ENCODE measurements at regions not wholly inside any gene's neighbourhood (a gene's known extent, or its start where the extent isn't known, plus 50 kb on each side); places are given as distances from the start of the nearest gene placed in this dataset.

GRCh38 chr17:5815396-5815795, 231.1 kb upstream of the NLRP1 start:
- no peaks in the 10 kb centered on the region for H3K27me3 ChIP-seq (replicated peaks)
- no peak overlapping the region for H3K4me3 ChIP-seq
- 0 out of 2 replicates have a peak, but pooled peaks cover under 1% of the 10 kb centered on the region for H3K9me3 ChIP-seq (replicated peaks)
- H3K4me1 ChIP-seq (replicated peaks): no peaks in the 10 kb centered on the region
- DNase-seq (ENCODE audit: low read depth in 1 of 2, low spot score in 2 of 2): peak in 1 of 2 experiments; percentile 23
- no peaks in the 10 kb centered on the region for H3K36me3 ChIP-seq
- no peak overlapping the region for H3K27ac ChIP-seq

GRCh38 chr17:5816491-5817070, 232.3 kb upstream of the NLRP1 start:
- H3K27ac ChIP-seq: no peak overlapping the region

GRCh38 chr17:5817475-5818395, 233.4 kb upstream of the NLRP1 start:
- no peaks in the 10 kb centered on the region for H3K27me3 ChIP-seq (replicated peaks)
- H3K27ac ChIP-seq: no peak overlapping the region
- no peaks in the 10 kb centered on the region for H3K36me3 ChIP-seq
- peaks cover 8% of the 10 kb centered on the region; the same call in 1 of the 2 replicates for H3K4me1 ChIP-seq (replicated peaks)
- H3K9me3 ChIP-seq (replicated peaks): no peaks in the 10 kb centered on the region
- DNase-seq (ENCODE audit: low read depth in 1 of 2, low spot score in 2 of 2): peak in 1 of 2 experiments; percentile 16
- no peak overlapping the region for H3K4me3 ChIP-seq

More at GRCh38 chr17:5816491-5817070, 232.3 kb upstream of the NLRP1 start:
- DNase-seq (ENCODE audit: low read depth in 1 of 2, low spot score in 2 of 2): peak in 1 of 2 experiments; percentile 19
- Histone ChIP-seq H3K36me3 (no peaks in the 10 kb centered on the region), H3K4me3 (no peak overlapping the region), H3K4me1 (replicated peaks) (peaks cover 8% of the 10 kb centered on the region; the same call in 1 of the 2 replicates), H3K27me3 (replicated peaks) (no peaks in the 10 kb centered on the region), H3K9me3 (replicated peaks) (no peaks in the 10 kb centered on the region)

GRCh38 chr17:5819396-5819795, 235.1 kb upstream of the NLRP1 start:
- Histone ChIP-seq H3K27ac (no peak overlapping the region), H3K9me3 (replicated peaks) (no peaks in the 10 kb centered on the region), H3K36me3 (no peaks in the 10 kb centered on the region), H3K27me3 (replicated peaks) (no peaks in the 10 kb centered on the region), H3K4me1 (replicated peaks) (peaks cover 8% of the 10 kb centered on the region; the same call in 1 of the 2 replicates), H3K4me3 (no peak overlapping the region)
- peak in 1 of 2 experiments; percentile 9 for DNase-seq (ENCODE audit: low read depth in 1 of 2, low spot score in 2 of 2)

GRCh38 chr17:5819921-5820685, 235.8 kb upstream of the NLRP1 start:
- Histone ChIP-seq H3K27me3 (replicated peaks) (no peaks in the 10 kb centered on the region), H3K9me3 (replicated peaks) (no peaks in the 10 kb centered on the region), H3K36me3 (no peaks in the 10 kb centered on the region), H3K4me1 (replicated peaks) (peaks cover 8% of the 10 kb centered on the region; the same call in 1 of the 2 replicates), H3K4me3 (no peak overlapping the region), H3K27ac (no peak overlapping the region)
- DNase-seq (ENCODE audit: low read depth in 1 of 2, low spot score in 2 of 2): peak in 1 of 2 experiments; percentile 25

- no peaks in the 10 kb centered on the region for H3K27me3 ChIP-seq (replicated peaks)
- no peaks in the 10 kb centered on the region for H3K36me3 ChIP-seq
- no peak overlapping the region for H3K27ac ChIP-seq
- peaks cover 14% of the 10 kb centered on the region for H3K4me1 ChIP-seq (replicated peaks)
- H3K9me3 ChIP-seq (replicated peaks): no peaks in the 10 kb centered on the region
- DNase-seq (ENCODE audit: low read depth in 1 of 2, low spot score in 2 of 2): peak in 1 of 2 experiments; percentile 42
- H3K4me3 ChIP-seq: no peak overlapping the region
These were observed 236.6 kb upstream of the NLRP1 start for GRCh38 chr17:5820721-5821456.

GRCh38 chr17:5821803-5822202, 237.5 kb upstream of the NLRP1 start:
- DNase-seq (ENCODE audit: low read depth in 1 of 2, low spot score in 2 of 2): no peak
- Histone ChIP-seq H3K27ac (no peak overlapping the region), H3K9me3 (replicated peaks) (no peaks in the 10 kb centered on the region), H3K27me3 (replicated peaks) (no peaks in the 10 kb centered on the region), H3K36me3 (no peaks in the 10 kb centered on the region), H3K4me1 (replicated peaks) (peaks cover 23% of the 10 kb centered on the region), H3K4me3 (no peak overlapping the region)

GRCh38 chr17:5822281-5823060, 238.2 kb upstream of the NLRP1 start:
- no peaks in the 10 kb centered on the region for H3K27me3 ChIP-seq (replicated peaks)
- no peak for DNase-seq (ENCODE audit: low read depth in 1 of 2, low spot score in 2 of 2)
- no peaks in the 10 kb centered on the region for H3K36me3 ChIP-seq
- H3K4me3 ChIP-seq: no peak overlapping the region
- no peak overlapping the region for H3K27ac ChIP-seq
- H3K4me1 ChIP-seq (replicated peaks): peaks cover 25% of the 10 kb centered on the region
- no peaks in the 10 kb centered on the region; the same call in 1 of the 2 replicates for H3K9me3 ChIP-seq (replicated peaks)

GRCh38 chr17:5823219-5823618, 238.9 kb upstream of the NLRP1 start:
- no peak for DNase-seq (ENCODE audit: low read depth in 1 of 2, low spot score in 2 of 2)
- Histone ChIP-seq H3K4me3 (no peak overlapping the region), H3K4me1 (replicated peaks) (peaks cover 25% of the 10 kb centered on the region), H3K27ac (no peak overlapping the region), H3K9me3 (replicated peaks) (no peaks in the 10 kb centered on the region; the same call in 1 of the 2 replicates), H3K36me3 (no peaks in the 10 kb centered on the region), H3K27me3 (replicated peaks) (no peaks in the 10 kb centered on the region)

- H3K4me1 ChIP-seq (replicated peaks): peaks cover 28% of the 10 kb centered on the region
- no peaks in the 10 kb centered on the region for H3K27me3 ChIP-seq (replicated peaks)
- no peak for DNase-seq (ENCODE audit: low read depth in 1 of 2, low spot score in 2 of 2)
These were observed 241.5 kb upstream of the NLRP1 start for GRCh38 chr17:5825717-5826330.

GRCh38 chr17:5826384-5826783, 242.1 kb upstream of the NLRP1 start:
- peak in 1 of 2 experiments; percentile 10 for DNase-seq (ENCODE audit: low read depth in 1 of 2, low spot score in 2 of 2)
- Histone ChIP-seq H3K9me3 (replicated peaks) (no peaks in the 10 kb centered on the region; the same call in 1 of the 2 replicates), H3K36me3 (no peaks in the 10 kb centered on the region), H3K27me3 (replicated peaks) (no peaks in the 10 kb centered on the region), H3K27ac (peak overlapping the region; percentile 5), H3K4me3 (no peak overlapping the region), H3K4me1 (replicated peaks) (peaks cover 22% of the 10 kb centered on the region)

More at GRCh38 chr17:5825717-5826330, 241.5 kb upstream of the NLRP1 start:
- no peaks in the 10 kb centered on the region for H3K36me3 ChIP-seq
- H3K27ac ChIP-seq: peak overlapping the region; percentile 5
- no peaks in the 10 kb centered on the region; the same call in 1 of the 2 replicates for H3K9me3 ChIP-seq (replicated peaks)
- H3K4me3 ChIP-seq: no peak overlapping the region

- Histone ChIP-seq H3K27ac (no peak overlapping the region), H3K27me3 (replicated peaks) (no peaks in the 10 kb centered on the region), H3K36me3 (no peaks in the 10 kb centered on the region), H3K4me3 (no peak overlapping the region), H3K4me1 (replicated peaks) (peaks cover 39% of the 10 kb centered on the region), H3K9me3 (replicated peaks) (no peaks in the 10 kb centered on the region; the same call in 1 of the 2 replicates)
- DNase-seq (ENCODE audit: low read depth in 1 of 2, low spot score in 2 of 2): no peak
These were observed 239.3 kb upstream of the WSCD1 start for GRCh38 chr17:5830921-5831320.
